Caki2 (cell line): ENCODE measurements at regions not wholly inside any gene's neighbourhood (a gene's known extent, or its start where the extent isn't known, plus 50 kb on each side); places are given as distances from the start of the nearest gene placed in this dataset.

ENCODE experiments used
- DNase-seq: peaks from one replicate; pipeline ENCODE4 v3.0.0-alpha.2; 2015; ENCODE audit warnings: low read depth
- in situ Hi-C: cut with HindIII; loops from 2 replicates; pipeline ENCODE4 v1.10.0; 2016; ENCODE audit warnings: low sequenced_read_pairs, low pct_unique_long_range_greater_than_20kb, mixed read lengths

DNA sequence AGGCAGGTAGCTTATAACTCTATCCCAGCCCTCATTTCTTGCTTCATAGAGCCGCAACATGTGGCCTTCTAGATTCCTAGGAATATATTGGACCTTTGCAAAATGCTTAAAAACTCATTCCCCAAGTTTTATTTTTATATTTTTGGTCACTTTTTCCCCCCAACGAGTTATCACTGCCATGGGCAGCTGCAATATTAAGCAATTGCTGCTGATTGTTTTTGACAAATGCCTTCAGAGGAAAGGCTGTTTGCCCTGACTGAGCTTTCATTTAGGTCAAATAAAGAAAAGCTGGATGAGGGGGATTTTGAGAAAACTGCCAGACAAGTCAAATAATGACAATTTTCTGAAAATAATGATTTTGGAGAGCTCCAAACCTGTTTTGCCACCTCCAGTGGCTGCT lies 976.9 kb upstream of the MBL2 start:
- in situ Hi-C loops, result no loop called here
- no peak for DNase-seq

DNA sequence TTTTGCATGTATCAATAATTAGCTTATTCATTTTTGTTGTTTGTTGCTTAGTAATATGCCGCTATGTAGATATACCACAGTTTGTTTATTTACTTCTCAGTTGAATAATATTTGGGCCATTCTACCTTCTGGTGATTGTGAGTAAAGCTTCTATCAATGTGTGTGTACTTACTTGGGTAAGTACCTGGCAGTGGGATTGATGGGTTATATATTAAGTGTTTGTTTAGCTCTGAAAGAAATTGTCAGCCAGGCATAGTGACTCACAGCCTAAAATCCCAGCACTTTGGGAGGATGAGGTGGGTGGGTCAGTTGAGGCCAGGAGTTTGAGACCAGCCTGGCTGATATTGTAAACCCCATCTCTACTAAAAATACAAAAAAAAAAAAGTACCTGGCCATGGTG lies 975.7 kb upstream of the MBL2 start:
- DNase-seq, result peak; percentile 2
- in situ Hi-C loops, result no loop called here

DNA sequence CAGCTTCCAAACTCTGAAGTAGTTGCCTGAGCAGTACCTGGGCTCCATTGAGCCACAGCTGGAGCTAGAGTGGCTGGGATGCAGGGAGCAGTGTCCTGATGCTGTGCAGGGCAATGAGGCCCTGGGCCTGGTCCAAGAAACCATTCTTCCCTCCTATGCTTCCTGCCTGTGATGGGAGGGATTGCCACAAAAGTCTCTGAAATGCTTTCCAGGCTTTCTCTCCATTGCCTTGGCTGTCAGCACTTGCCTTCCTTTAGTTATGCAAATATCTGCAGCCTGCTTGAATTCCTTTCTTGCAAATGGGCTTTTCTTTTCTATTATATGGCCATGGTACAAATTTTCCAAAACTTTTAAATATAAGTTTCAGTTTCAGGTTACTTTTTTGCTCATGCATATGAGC lies 972.2 kb upstream of the MBL2 start:
- DNase-seq, result no peak
- in situ Hi-C loops, result no loop called here

- in situ Hi-C loops, result no loop called here
- no peak for DNase-seq
Measured at GRCh38 chr10:53744176-53744575, 971.6 kb upstream of the MBL2 start.

GRCh38 chr10:53737132-53737531 lies 964.5 kb upstream of the MBL2 start:
- in situ Hi-C loops, result no loop called here
- DNase-seq, result no peak

DNA sequence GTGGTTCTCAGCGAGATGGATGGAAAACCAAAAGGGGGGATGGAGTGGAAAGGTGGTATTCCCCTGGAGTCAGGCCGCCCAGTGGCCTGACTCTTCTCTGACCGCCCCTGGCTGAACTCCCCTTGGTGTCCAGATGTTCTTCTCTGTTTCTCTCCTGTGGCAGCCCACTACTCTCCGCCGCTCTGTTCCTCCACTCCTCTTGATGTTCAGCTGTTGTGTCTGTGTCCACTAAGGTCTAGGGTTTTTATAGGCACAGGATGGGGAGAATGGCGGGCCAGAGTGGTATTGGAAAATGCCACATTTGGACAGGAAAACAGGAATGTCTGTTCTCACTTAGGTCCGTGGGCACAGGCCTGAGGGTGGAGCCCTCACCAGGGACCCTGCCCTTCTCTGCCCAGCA lies 954.3 kb upstream of the MBL2 start:
- in situ Hi-C loops, result no loop called here
- DNase-seq, result no peak

DNA sequence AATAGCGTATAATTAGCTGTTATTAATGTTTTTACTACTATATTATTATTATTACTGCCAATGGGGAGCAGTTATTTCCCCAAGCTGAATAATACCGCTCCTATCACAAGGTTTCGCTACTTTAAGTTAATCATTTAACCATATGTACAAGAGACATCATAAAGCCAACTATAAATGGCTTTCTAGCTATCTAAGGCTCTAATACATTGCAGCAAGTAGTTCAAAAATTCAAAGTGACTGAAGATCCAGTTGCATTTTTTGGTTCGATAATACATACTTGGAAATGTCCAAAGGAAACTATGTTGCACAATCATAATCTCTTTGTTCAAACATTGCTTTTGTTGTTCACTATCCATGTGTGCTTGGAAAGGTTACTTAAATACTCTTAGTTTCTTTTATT lies 952.0 kb upstream of the MBL2 start:
- in situ Hi-C loops, result no loop called here
- DNase-seq, result no peak

DNA sequence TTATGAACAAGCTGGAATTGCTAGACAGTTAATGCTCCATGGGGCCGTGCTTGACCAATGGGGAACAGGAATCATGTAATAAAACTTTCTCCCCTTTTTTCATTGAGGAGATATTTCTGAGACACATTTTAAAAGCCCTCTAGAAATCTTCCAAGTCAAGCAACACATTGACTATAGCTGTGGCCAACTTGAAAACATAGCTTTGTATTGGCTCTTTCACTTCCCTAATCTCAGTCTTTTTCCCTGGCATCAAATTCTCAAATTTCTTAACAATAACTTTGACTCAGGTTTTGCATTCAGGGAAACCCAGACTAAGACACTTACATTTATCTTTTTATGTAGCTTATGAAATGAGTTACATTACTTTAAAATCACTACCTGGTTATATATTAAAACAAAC lies 947.1 kb upstream of the MBL2 start:
- in situ Hi-C loops, result no loop called here
- no peak for DNase-seq

DNA sequence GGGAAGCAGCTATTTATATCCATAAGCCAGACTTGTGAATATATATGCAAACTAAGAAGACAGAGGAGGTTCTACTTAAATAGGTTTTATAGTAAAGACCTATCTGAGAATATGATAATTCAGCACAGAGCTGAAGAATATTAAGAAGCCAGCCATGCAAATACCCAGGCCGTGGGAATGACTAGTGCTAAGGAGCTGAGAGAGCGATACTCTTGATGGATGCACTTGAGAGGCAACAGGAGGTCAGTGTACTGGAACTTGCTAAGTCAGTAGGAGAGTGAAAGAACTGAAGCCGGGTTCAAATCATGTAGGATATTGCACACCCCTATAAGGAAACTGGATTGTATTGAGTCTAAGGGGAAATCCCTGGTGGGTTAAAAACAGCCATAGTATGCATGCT lies 943.6 kb upstream of the MBL2 start:
- DNase-seq, result no peak
- in situ Hi-C loops, result no loop called here

- no peak for DNase-seq
- in situ Hi-C loops, result no loop called here
Measured at GRCh38 chr10:53713431-53713830, 940.8 kb upstream of the MBL2 start.

- DNase-seq, result no peak
- in situ Hi-C loops, result no loop called here
Measured at GRCh38 chr10:53702489-53702888, 929.9 kb upstream of the MBL2 start.

- DNase-seq, result no peak
- in situ Hi-C loops, result no loop called here
Measured at GRCh38 chr10:53701213-53701612, 928.6 kb upstream of the MBL2 start.

DNA sequence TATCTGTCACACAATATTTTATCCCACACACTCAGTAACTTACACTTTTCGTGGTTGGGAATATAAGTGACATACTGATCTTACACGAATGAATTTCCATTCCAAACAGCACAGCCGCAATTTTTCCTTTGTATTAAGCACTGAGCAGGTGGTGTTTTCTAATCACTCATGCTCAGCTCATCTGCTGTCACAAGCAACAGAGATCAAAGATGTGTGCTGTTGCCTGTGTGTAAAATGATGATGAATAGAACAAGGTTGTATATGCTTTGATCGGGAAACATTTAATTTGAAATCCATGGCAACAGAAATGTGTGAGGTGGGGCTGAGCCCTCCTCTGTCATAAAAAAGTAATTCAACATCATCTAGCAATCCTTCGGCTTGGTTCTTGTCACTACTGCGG lies 927.7 kb upstream of the MBL2 start:
- in situ Hi-C loops, result no loop called here
- DNase-seq, result no peak

- in situ Hi-C loops, result no loop called here
- DNase-seq, result no peak
Measured at GRCh38 chr10:53699684-53700083, 927.1 kb upstream of the MBL2 start.

DNA sequence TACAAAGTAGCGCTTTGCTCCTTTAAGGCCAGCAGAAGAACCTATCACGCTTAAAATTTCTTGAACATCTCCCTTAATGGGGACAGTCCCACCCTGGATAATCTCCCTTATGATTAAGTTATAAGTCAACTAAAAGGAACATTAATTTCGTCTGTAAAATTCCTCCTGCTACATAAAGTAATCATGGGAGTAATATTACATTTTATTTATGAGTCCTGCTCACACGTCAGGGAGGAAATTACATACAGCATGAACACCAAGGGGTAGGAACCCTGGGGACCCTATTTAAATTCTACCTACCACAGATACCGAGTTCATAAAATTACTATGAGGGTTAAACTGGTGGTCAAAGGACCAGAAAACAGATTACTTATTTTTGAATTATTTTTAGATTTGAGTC lies 926.6 kb upstream of the MBL2 start:
- DNase-seq, result no peak
- in situ Hi-C loops, result no loop called here

DNA sequence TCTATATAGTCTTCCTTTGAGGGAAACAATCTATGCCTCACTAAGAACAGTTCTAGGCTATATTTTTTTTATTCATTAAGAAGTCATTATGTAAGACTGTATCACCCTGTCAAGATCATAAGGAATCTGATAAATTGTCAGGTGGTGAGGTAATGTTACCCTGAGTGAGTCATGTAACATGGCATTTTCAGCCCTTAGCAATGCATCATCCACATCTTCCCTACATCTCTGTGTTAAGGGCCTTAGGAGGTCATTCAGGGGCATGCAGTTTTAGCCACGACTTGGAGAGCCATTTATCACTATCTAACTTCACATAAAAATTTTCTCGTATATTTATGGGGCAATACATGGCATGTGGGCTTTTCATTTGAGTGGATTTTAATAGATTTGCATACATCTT lies 924.5 kb upstream of the MBL2 start:
- in situ Hi-C loops, result no loop called here
- DNase-seq, result peak; percentile 55

- in situ Hi-C loops, result no loop called here
- DNase-seq, result no peak
Measured at GRCh38 chr10:53690524-53691240, 918.1 kb upstream of the MBL2 start.

GRCh38 chr10:53687800-53688199 lies 915.2 kb upstream of the MBL2 start:
- in situ Hi-C loops, result no loop called here
- no peak for DNase-seq

- in situ Hi-C loops, result no loop called here
- no peak for DNase-seq
Measured at GRCh38 chr10:53682885-53683284, 910.3 kb upstream of the MBL2 start.

GRCh38 chr10:53682458-53682857 lies 909.9 kb upstream of the MBL2 start:
- in situ Hi-C loops, result no loop called here
- no peak for DNase-seq

- DNase-seq, result no peak
- in situ Hi-C loops, result no loop called here
Measured at GRCh38 chr10:53679666-53680065, 907.1 kb upstream of the MBL2 start.
